Endodermal cell (in vitro differentiated cells): ENCODE measurements at regions not wholly inside any gene's neighbourhood (a gene's known extent, or its start where the extent isn't known, plus 50 kb on each side); places are given as distances from the start of the nearest gene placed in this dataset.

Source experiments
- DNase-seq: peaks from one replicate; pipeline ENCODE4 v3.0.0-alpha.2; 2017
- H3K27ac ChIP-seq: 2 replicates; pipeline ENCODE4 v1.5.1; 2013; ENCODE audit warnings: mild to moderate bottlenecking, low read depth, low read length, moderate library complexity
- H3K27me3 ChIP-seq: 2 replicates; pipeline ENCODE4 v1.6.1; 2013; ENCODE audit warnings: mild to moderate bottlenecking, low read length, moderate library complexity; ENCODE audit not compliant: insufficient read depth, control insufficient read depth, poor library complexity, severe bottlenecking
- H3K36me3 ChIP-seq: 2 replicates; pipeline ENCODE4 v1.7.0; 2013; ENCODE audit warnings: mild to moderate bottlenecking, low read length, moderate library complexity; ENCODE audit not compliant: control insufficient read depth, insufficient read depth
- H3K4me1 ChIP-seq: one replicate; pipeline ENCODE4 v1.7.0; 2013; ENCODE audit warnings: low read length; ENCODE audit not compliant: control insufficient read depth, insufficient read depth
- H3K4me3 ChIP-seq: 2 replicates; pipeline ENCODE4 v1.5.1; 2013; ENCODE audit warnings: mild to moderate bottlenecking, low read length, moderate library complexity
- H3K9ac ChIP-seq: 2 replicates; pipeline ENCODE4 v1.6.1; 2013; ENCODE audit warnings: mild to moderate bottlenecking, low read length, moderate library complexity; ENCODE audit not compliant: poor library complexity, severe bottlenecking; ENCODE audit errors: extremely low read depth
- H3K9me3 ChIP-seq: 2 replicates; pipeline ENCODE4 v1.6.1; 2013; ENCODE audit warnings: mild to moderate bottlenecking, low read length, moderate library complexity; ENCODE audit not compliant: control insufficient read depth
- H3K27ac Mint-ChIP-seq: 2 replicates; pipeline ENCODE4 v1.8.0; 2020; ENCODE audit warnings: mixed read lengths
- H3K27me3 Mint-ChIP-seq: 2 replicates; pipeline ENCODE4 v1.8.0; 2021; ENCODE audit warnings: mild to moderate bottlenecking, mixed read lengths; ENCODE audit not compliant: insufficient read depth
- H3K36me3 Mint-ChIP-seq: 2 replicates; pipeline ENCODE4 v1.8.0; 2020; ENCODE audit warnings: low read depth, mixed read lengths
- H3K4me1 Mint-ChIP-seq: 2 replicates; pipeline ENCODE4 v1.8.0; 2020; ENCODE audit warnings: mixed read lengths
- H3K4me3 Mint-ChIP-seq: 2 replicates; pipeline ENCODE4 v1.8.0; 2020; ENCODE audit warnings: mild to moderate bottlenecking, moderate library complexity, mixed read lengths
- H3K9me3 Mint-ChIP-seq: 2 replicates; pipeline ENCODE4 v1.8.0; 2020; ENCODE audit warnings: mild to moderate bottlenecking, mixed read lengths
- CTCF ChIP-seq: fragments of 200-600 bp; sonication (generic); conservative IDR thresholded peaks from 2 replicates; pipeline ENCODE4 v1.5.0; 2021; ENCODE audit warnings: antibody characterized with exemption, mild to moderate bottlenecking
- WGBS, 2 experiments: methylation state at CpG; one replicate each; pipeline versions ENCODE4 v1.1.5 to v1.1.7; 2013; ENCODE audit warnings: missing lambda C conversion rate in 2 of 2, mixed read lengths in 1 of 2; ENCODE audit not compliant: insufficient coverage in 1 of 2, insufficient read length in 1 of 2; 5-methylcytosine and 5-hydroxymethylcytosine counted together

GRCh38 chrX:43106009-43106408 is 328.0 kb upstream of the PPP1R2C start:
- Histone ChIP-seq H3K36me3 (no peaks in the 10 kb centered on the region), H3K27me3 (no peaks in the 10 kb centered on the region), H3K27ac (no peak overlapping the region), H3K9ac (no peak overlapping the region), H3K4me1 (no peaks in the 10 kb centered on the region), H3K4me3 (no peak overlapping the region), H3K9me3 (peaks cover 12% of the 10 kb centered on the region)
- peaks cover 12% of the 10 kb centered on the region for H3K9me3 Mint-ChIP-seq
- H3K4me3 Mint-ChIP-seq = no peak overlapping the region
- no peak for DNase-seq
- peaks cover 1% of the 10 kb centered on the region for H3K36me3 Mint-ChIP-seq
- TF ChIP-seq CTCF = no peak
- H3K27ac Mint-ChIP-seq = no peak overlapping the region
- H3K4me1 Mint-ChIP-seq = peaks cover 6% of the 10 kb centered on the region
- H3K27me3 Mint-ChIP-seq = no peaks in the 10 kb centered on the region
- 82% methylated on average over 3 of the region's 5 CpGs; no CpG with 5 or more reads in 1 of the 2 experiments for WGBS, 2 experiments

- Mint-ChIP-seq H3K27me3 (no peaks in the 10 kb centered on the region), H3K4me1 (peaks cover 6% of the 10 kb centered on the region), H3K27ac (no peak overlapping the region), H3K4me3 (no peak overlapping the region), H3K9me3 (peaks cover 12% of the 10 kb centered on the region), H3K36me3 (peaks cover 1% of the 10 kb centered on the region)
- Histone ChIP-seq H3K9ac (no peak overlapping the region), H3K36me3 (no peaks in the 10 kb centered on the region), H3K27ac (no peak overlapping the region), H3K4me1 (no peaks in the 10 kb centered on the region), H3K4me3 (peak overlapping the region; percentile 49), H3K27me3 (no peaks in the 10 kb centered on the region), H3K9me3 (peaks cover 12% of the 10 kb centered on the region)
- no peak for DNase-seq
- WGBS, 2 experiments = 91% methylated on average over 2 of the region's 2 CpGs; no CpG with 5 or more reads in 1 of the 2 experiments
- TF ChIP-seq CTCF = no peak
Observed at GRCh38 chrX:43108828-43109227, 330.9 kb upstream of the PPP1R2C start.

- no peak overlapping the region for H3K27ac Mint-ChIP-seq
- peak; percentile 43 for DNase-seq
- Histone ChIP-seq H3K9me3 (peaks cover 10% of the 10 kb centered on the region), H3K9ac (no peak overlapping the region), H3K36me3 (no peaks in the 10 kb centered on the region), H3K4me3 (no peak overlapping the region), H3K4me1 (no peaks in the 10 kb centered on the region), H3K27me3 (no peaks in the 10 kb centered on the region), H3K27ac (no peak overlapping the region)
- H3K9me3 Mint-ChIP-seq = peaks cover 16% of the 10 kb centered on the region
- peaks cover 3% of the 10 kb centered on the region for H3K4me1 Mint-ChIP-seq
- WGBS, 2 experiments = 100% methylated on average over 1 of the region's 1 CpG
- H3K27me3 Mint-ChIP-seq = no peaks in the 10 kb centered on the region
- no peak overlapping the region for H3K4me3 Mint-ChIP-seq
- peaks cover 7% of the 10 kb centered on the region for H3K36me3 Mint-ChIP-seq
- peak; percentile 64 for TF ChIP-seq CTCF
Observed at GRCh38 chrX:43121637-43122036, 343.7 kb upstream of the PPP1R2C start.
